ENCODE measurements at regions not wholly inside any gene's neighbourhood (a gene's known extent, or its start where the extent isn't known, plus 50 kb on each side); places are given as distances from the start of the nearest gene placed in this dataset.

GRCh38 chr12:75905922-75906321 lies 125.7 kb downstream of the PHLDA1 start:
- no peaks in the 10 kb centered on the region for H3K27me3 ChIP-seq (ENCODE audit: control insufficient read depth in 1 of 2, insufficient read depth in 2 of 2, low read length in 2 of 2)
- H3K9me3 ChIP-seq (ENCODE audit: control insufficient read depth in 1 of 2, low read length in 2 of 2), result no peaks in the 10 kb centered on the region
- no peak overlapping the region for H3K27ac ChIP-seq (ENCODE audit: low read depth, low read length)
- H3K36me3 ChIP-seq (ENCODE audit: control insufficient read depth in 1 of 2, insufficient read depth in 2 of 2, low read length in 2 of 2), result no peaks in the 10 kb centered on the region
- no peak overlapping the region for H3K9ac ChIP-seq (ENCODE audit: low read depth in 1 of 2, low read length in 2 of 2)
- H3K4me1 ChIP-seq (ENCODE audit: control insufficient read depth in 1 of 2, insufficient read depth in 2 of 2, low read length in 2 of 2), result peaks cover 0 to 4% of the 10 kb centered on the region in 2 donors
- no peak overlapping the region for H3K4me3 ChIP-seq (ENCODE audit: low read depth in 1 of 2, low read length in 2 of 2)

GRCh38 chr12:75900781-75901254 lies 130.8 kb downstream of the PHLDA1 start:
- Histone ChIP-seq H3K36me3 (ENCODE audit: control insufficient read depth in 1 of 2, insufficient read depth in 2 of 2, low read length in 2 of 2) (no peaks in the 10 kb centered on the region), H3K4me1 (ENCODE audit: control insufficient read depth in 1 of 2, insufficient read depth in 2 of 2, low read length in 2 of 2) (no peaks in the 10 kb centered on the region), H3K27me3 (ENCODE audit: control insufficient read depth in 1 of 2, insufficient read depth in 2 of 2, low read length in 2 of 2) (no peaks in the 10 kb centered on the region), H3K4me3 (ENCODE audit: low read depth in 1 of 2, low read length in 2 of 2) (no peak overlapping the region), H3K9ac (ENCODE audit: low read depth in 1 of 2, low read length in 2 of 2) (no peak overlapping the region), H3K27ac (ENCODE audit: low read depth, low read length) (no peak overlapping the region), H3K9me3 (ENCODE audit: control insufficient read depth in 1 of 2, low read length in 2 of 2) (no peaks in the 10 kb centered on the region)

- Histone ChIP-seq H3K9ac (ENCODE audit: low read depth in 1 of 2, low read length in 2 of 2) (no peak overlapping the region), H3K27me3 (ENCODE audit: control insufficient read depth in 1 of 2, insufficient read depth in 2 of 2, low read length in 2 of 2) (no peaks in the 10 kb centered on the region), H3K4me3 (ENCODE audit: low read depth in 1 of 2, low read length in 2 of 2) (no peak overlapping the region), H3K27ac (ENCODE audit: low read depth, low read length) (no peak overlapping the region), H3K9me3 (ENCODE audit: control insufficient read depth in 1 of 2, low read length in 2 of 2) (no peaks in the 10 kb centered on the region), H3K36me3 (ENCODE audit: control insufficient read depth in 1 of 2, insufficient read depth in 2 of 2, low read length in 2 of 2) (no peaks in the 10 kb centered on the region), H3K4me1 (ENCODE audit: control insufficient read depth in 1 of 2, insufficient read depth in 2 of 2, low read length in 2 of 2) (no peaks in the 10 kb centered on the region)
Measured at GRCh38 chr12:75900226-75900625, 131.3 kb downstream of the PHLDA1 start.

GRCh38 chr12:75894965-75895754 lies 136.4 kb downstream of the PHLDA1 start:
- Histone ChIP-seq H3K4me1 (ENCODE audit: control insufficient read depth in 1 of 2, insufficient read depth in 2 of 2, low read length in 2 of 2) (no peaks in the 10 kb centered on the region), H3K4me3 (ENCODE audit: low read depth in 1 of 2, low read length in 2 of 2) (no peak overlapping the region), H3K27me3 (ENCODE audit: control insufficient read depth in 1 of 2, insufficient read depth in 2 of 2, low read length in 2 of 2) (no peaks in the 10 kb centered on the region), H3K27ac (ENCODE audit: low read depth, low read length) (no peak overlapping the region), H3K9me3 (ENCODE audit: control insufficient read depth in 1 of 2, low read length in 2 of 2) (no peaks in the 10 kb centered on the region), H3K36me3 (ENCODE audit: control insufficient read depth in 1 of 2, insufficient read depth in 2 of 2, low read length in 2 of 2) (no peaks in the 10 kb centered on the region), H3K9ac (ENCODE audit: low read depth in 1 of 2, low read length in 2 of 2) (no peak overlapping the region)

GRCh38 chr12:75893765-75894164 lies 137.8 kb downstream of the PHLDA1 start:
- Histone ChIP-seq H3K27me3 (ENCODE audit: control insufficient read depth in 1 of 2, insufficient read depth in 2 of 2, low read length in 2 of 2) (no peaks in the 10 kb centered on the region), H3K9me3 (ENCODE audit: control insufficient read depth in 1 of 2, low read length in 2 of 2) (no peaks in the 10 kb centered on the region), H3K4me1 (ENCODE audit: control insufficient read depth in 1 of 2, insufficient read depth in 2 of 2, low read length in 2 of 2) (no peaks in the 10 kb centered on the region), H3K4me3 (ENCODE audit: low read depth in 1 of 2, low read length in 2 of 2) (no peak overlapping the region), H3K9ac (ENCODE audit: low read depth in 1 of 2, low read length in 2 of 2) (no peak overlapping the region), H3K36me3 (ENCODE audit: control insufficient read depth in 1 of 2, insufficient read depth in 2 of 2, low read length in 2 of 2) (no peaks in the 10 kb centered on the region), H3K27ac (ENCODE audit: low read depth, low read length) (no peak overlapping the region)

- no peak overlapping the region for H3K9ac ChIP-seq (ENCODE audit: low read depth in 1 of 2, low read length in 2 of 2)
- H3K27ac ChIP-seq (ENCODE audit: low read depth, low read length), result no peak overlapping the region
- H3K27me3 ChIP-seq (ENCODE audit: control insufficient read depth in 1 of 2, insufficient read depth in 2 of 2, low read length in 2 of 2), result no peaks in the 10 kb centered on the region
- no peaks in the 10 kb centered on the region for H3K36me3 ChIP-seq (ENCODE audit: control insufficient read depth in 1 of 2, insufficient read depth in 2 of 2, low read length in 2 of 2)
- no peak overlapping the region for H3K4me3 ChIP-seq (ENCODE audit: low read depth in 1 of 2, low read length in 2 of 2)
- no peaks in the 10 kb centered on the region for H3K9me3 ChIP-seq (ENCODE audit: control insufficient read depth in 1 of 2, low read length in 2 of 2)
- no peaks in the 10 kb centered on the region for H3K4me1 ChIP-seq (ENCODE audit: control insufficient read depth in 1 of 2, insufficient read depth in 2 of 2, low read length in 2 of 2)
Measured at GRCh38 chr12:75892731-75893408, 138.7 kb downstream of the PHLDA1 start.

GRCh38 chr12:75891072-75891471 lies 140.5 kb downstream of the PHLDA1 start:
- no peak overlapping the region for H3K9ac ChIP-seq (ENCODE audit: low read depth in 1 of 2, low read length in 2 of 2)
- H3K27ac ChIP-seq (ENCODE audit: low read depth, low read length), result no peak overlapping the region
- H3K9me3 ChIP-seq (ENCODE audit: control insufficient read depth in 1 of 2, low read length in 2 of 2), result no peaks in the 10 kb centered on the region
- H3K36me3 ChIP-seq (ENCODE audit: control insufficient read depth in 1 of 2, insufficient read depth in 2 of 2, low read length in 2 of 2), result no peaks in the 10 kb centered on the region
- H3K4me3 ChIP-seq (ENCODE audit: low read depth in 1 of 2, low read length in 2 of 2), result no peak overlapping the region
- H3K4me1 ChIP-seq (ENCODE audit: control insufficient read depth in 1 of 2, insufficient read depth in 2 of 2, low read length in 2 of 2), result no peaks in the 10 kb centered on the region
- no peaks in the 10 kb centered on the region for H3K27me3 ChIP-seq (ENCODE audit: control insufficient read depth in 1 of 2, insufficient read depth in 2 of 2, low read length in 2 of 2)

GRCh38 chr12:75890660-75891059 lies 140.9 kb downstream of the PHLDA1 start:
- Histone ChIP-seq H3K36me3 (ENCODE audit: control insufficient read depth in 1 of 2, insufficient read depth in 2 of 2, low read length in 2 of 2) (no peaks in the 10 kb centered on the region), H3K9ac (ENCODE audit: low read depth in 1 of 2, low read length in 2 of 2) (no peak overlapping the region), H3K27ac (ENCODE audit: low read depth, low read length) (no peak overlapping the region), H3K4me1 (ENCODE audit: control insufficient read depth in 1 of 2, insufficient read depth in 2 of 2, low read length in 2 of 2) (no peaks in the 10 kb centered on the region), H3K4me3 (ENCODE audit: low read depth in 1 of 2, low read length in 2 of 2) (no peak overlapping the region), H3K9me3 (ENCODE audit: control insufficient read depth in 1 of 2, low read length in 2 of 2) (no peaks in the 10 kb centered on the region), H3K27me3 (ENCODE audit: control insufficient read depth in 1 of 2, insufficient read depth in 2 of 2, low read length in 2 of 2) (no peaks in the 10 kb centered on the region)

- Histone ChIP-seq H3K4me1 (ENCODE audit: control insufficient read depth in 1 of 2, insufficient read depth in 2 of 2, low read length in 2 of 2) (no peaks in the 10 kb centered on the region), H3K36me3 (ENCODE audit: control insufficient read depth in 1 of 2, insufficient read depth in 2 of 2, low read length in 2 of 2) (no peaks in the 10 kb centered on the region), H3K27ac (ENCODE audit: low read depth, low read length) (no peak overlapping the region), H3K4me3 (ENCODE audit: low read depth in 1 of 2, low read length in 2 of 2) (no peak overlapping the region), H3K27me3 (ENCODE audit: control insufficient read depth in 1 of 2, insufficient read depth in 2 of 2, low read length in 2 of 2) (no peaks in the 10 kb centered on the region), H3K9me3 (ENCODE audit: control insufficient read depth in 1 of 2, low read length in 2 of 2) (no peaks in the 10 kb centered on the region), H3K9ac (ENCODE audit: low read depth in 1 of 2, low read length in 2 of 2) (no peak overlapping the region)
Measured at GRCh38 chr12:75890141-75890540, 141.4 kb downstream of the PHLDA1 start.

GRCh38 chr12:75888874-75889613 lies 142.5 kb downstream of the PHLDA1 start:
- H3K9me3 ChIP-seq (ENCODE audit: control insufficient read depth in 1 of 2, low read length in 2 of 2), result no peaks in the 10 kb centered on the region
- H3K9ac ChIP-seq (ENCODE audit: low read depth in 1 of 2, low read length in 2 of 2), result no peak overlapping the region
- no peak overlapping the region for H3K4me3 ChIP-seq (ENCODE audit: low read depth in 1 of 2, low read length in 2 of 2)
- H3K4me1 ChIP-seq (ENCODE audit: control insufficient read depth in 1 of 2, insufficient read depth in 2 of 2, low read length in 2 of 2), result no peaks in the 10 kb centered on the region
- no peaks in the 10 kb centered on the region for H3K36me3 ChIP-seq (ENCODE audit: control insufficient read depth in 1 of 2, insufficient read depth in 2 of 2, low read length in 2 of 2)
- H3K27me3 ChIP-seq (ENCODE audit: control insufficient read depth in 1 of 2, insufficient read depth in 2 of 2, low read length in 2 of 2), result no peaks in the 10 kb centered on the region
- H3K27ac ChIP-seq (ENCODE audit: low read depth, low read length), result no peak overlapping the region
